ENCODE measurements at regions not wholly inside any gene's neighbourhood (a gene's known extent, or its start where the extent isn't known, plus 50 kb on each side); places are given as distances from the start of the nearest gene placed in this dataset.
A peak's percentile ranks its signal among the peaks of the same experiment; 100 is the strongest.

- TF ChIP-seq, protein P1, sequence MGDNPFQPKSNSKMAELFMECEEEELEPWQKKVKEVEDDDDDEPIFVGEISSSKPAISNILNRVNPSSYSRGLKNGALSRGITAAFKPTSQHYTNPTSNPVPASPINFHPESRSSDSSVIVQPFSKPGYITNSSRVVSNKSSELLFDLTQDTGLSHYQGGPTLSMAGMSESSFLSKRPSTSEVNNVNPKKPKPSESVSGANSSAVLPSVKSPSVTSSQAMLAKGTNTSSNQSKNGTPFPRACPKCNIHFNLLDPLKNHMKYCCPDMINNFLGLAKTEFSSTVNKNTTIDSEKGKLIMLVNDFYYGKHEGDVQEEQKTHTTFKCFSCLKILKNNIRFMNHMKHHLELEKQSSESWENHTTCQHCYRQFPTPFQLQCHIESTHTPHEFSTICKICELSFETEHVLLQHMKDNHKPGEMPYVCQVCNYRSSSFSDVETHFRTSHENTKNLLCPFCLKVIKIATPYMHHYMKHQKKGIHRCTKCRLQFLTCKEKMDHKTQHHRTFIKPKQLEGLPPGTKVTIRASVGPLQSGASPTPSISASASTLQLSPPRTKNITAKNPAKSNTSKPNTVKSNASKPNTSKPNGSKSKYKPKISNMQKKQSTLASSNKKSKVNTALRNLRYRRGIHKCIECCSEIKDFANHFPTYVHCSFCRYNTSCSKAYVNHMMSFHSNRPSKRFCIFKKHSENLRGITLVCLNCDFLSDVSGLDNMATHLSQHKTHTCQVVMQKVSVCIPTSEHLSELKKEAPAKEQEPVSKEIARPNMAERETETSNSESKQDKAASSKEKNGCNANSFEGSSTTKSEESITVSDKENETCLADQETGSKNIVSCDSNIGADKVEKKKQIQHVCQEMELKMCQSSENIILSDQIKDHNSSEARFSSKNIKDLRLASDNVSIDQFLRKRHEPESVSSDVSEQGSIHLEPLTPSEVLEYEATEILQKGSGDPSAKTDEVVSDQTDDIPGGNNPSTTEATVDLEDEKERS (tag by site-specific recombination; IDR thresholded peaks at IDR 0.05): no peak
- TF ChIP-seq ZNF19 (tag by site-specific recombination; IDR thresholded peaks at IDR 0.05; ENCODE audit: low read depth) (no peak), TCF7L2 (IDR thresholded peaks at IDR 0.05; ENCODE audit: borderline replicate concordance, low read depth, low read length) (peak; percentile 84), ZNF501 (tag by site-specific recombination; IDR thresholded peaks at IDR 0.05) (no peak), ZNF146 (tag by site-specific recombination; IDR thresholded peaks at IDR 0.05) (no peak), REPIN1 (tag by site-specific recombination; IDR thresholded peaks at IDR 0.05; ENCODE audit: low read depth) (no peak), ZNF2 (tag by site-specific recombination; IDR thresholded peaks at IDR 0.05) (0 out of 2 replicates have a peak, but pooled peaks have one; percentile 64), ZNF510 (tag by site-specific recombination; IDR thresholded peaks at IDR 0.05; ENCODE audit: insufficient replicate concordance) (no peak), ZNF292 (tag by site-specific recombination; IDR thresholded peaks at IDR 0.05; ENCODE audit: borderline replicate concordance, low read depth) (no peak), ZSCAN23 (tag by site-specific recombination; IDR thresholded peaks at IDR 0.05) (0 out of 2 replicates have a peak, but pooled peaks have one; percentile 63), ZNF518A (tag by site-specific recombination; conservative IDR thresholded peaks at IDR 0.05; ENCODE audit: low read depth) (no peak), ZNF24 (tag by site-specific recombination; IDR thresholded peaks at IDR 0.05) (no peak), SP2 (tag by site-specific recombination; IDR thresholded peaks at IDR 0.05) (no peak), ZNF596 (tag by site-specific recombination; IDR thresholded peaks at IDR 0.05) (no peak), HOXA7 (CRISPR knock-in tag; IDR thresholded peaks at IDR 0.05; ENCODE audit: borderline replicate concordance) (no peak), ZNF664 (tag by site-specific recombination; IDR thresholded peaks at IDR 0.05) (no peak), ZFP69B (tag by site-specific recombination; IDR thresholded peaks at IDR 0.05) (no peak), ZNF777 (tag by site-specific recombination; IDR thresholded peaks at IDR 0.05; ENCODE audit: borderline replicate concordance) (no peak)
- TF ChIP-seq, protein P2, sequence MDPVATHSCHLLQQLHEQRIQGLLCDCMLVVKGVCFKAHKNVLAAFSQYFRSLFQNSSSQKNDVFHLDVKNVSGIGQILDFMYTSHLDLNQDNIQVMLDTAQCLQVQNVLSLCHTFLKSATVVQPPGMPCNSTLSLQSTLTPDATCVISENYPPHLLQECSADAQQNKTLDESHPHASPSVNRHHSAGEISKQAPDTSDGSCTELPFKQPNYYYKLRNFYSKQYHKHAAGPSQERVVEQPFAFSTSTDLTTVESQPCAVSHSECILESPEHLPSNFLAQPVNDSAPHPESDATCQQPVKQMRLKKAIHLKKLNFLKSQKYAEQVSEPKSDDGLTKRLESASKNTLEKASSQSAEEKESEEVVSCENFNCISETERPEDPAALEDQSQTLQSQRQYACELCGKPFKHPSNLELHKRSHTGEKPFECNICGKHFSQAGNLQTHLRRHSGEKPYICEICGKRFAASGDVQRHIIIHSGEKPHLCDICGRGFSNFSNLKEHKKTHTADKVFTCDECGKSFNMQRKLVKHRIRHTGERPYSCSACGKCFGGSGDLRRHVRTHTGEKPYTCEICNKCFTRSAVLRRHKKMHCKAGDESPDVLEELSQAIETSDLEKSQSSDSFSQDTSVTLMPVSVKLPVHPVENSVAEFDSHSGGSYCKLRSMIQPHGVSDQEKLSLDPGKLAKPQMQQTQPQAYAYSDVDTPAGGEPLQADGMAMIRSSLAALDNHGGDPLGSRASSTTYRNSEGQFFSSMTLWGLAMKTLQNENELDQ (tag by site-specific recombination; IDR thresholded peaks at IDR 0.05; ENCODE audit: low read depth): no peak
- TF ChIP-seq, protein P3, sequence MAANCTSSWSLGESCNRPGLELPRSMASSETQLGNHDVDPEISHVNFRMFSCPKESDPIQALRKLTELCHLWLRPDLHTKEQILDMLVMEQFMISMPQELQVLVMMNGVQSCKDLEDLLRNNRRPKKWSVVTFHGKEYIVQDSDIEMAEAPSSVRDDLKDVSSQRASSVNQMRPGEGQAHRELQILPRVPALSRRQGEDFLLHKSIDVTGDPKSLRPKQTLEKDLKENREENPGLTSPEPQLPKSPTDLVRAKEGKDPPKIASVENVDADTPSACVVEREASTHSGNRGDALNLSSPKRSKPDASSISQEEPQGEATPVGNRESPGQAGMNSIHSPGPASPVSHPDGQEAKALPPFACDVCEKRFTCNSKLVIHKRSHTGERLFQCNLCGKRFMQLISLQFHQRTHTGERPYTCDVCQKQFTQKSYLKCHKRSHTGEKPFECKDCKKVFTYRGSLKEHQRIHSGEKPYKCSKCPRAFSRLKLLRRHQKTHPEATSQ (tag by site-specific recombination; IDR thresholded peaks at IDR 0.05): no peak
- TF ChIP-seq, protein P4, sequence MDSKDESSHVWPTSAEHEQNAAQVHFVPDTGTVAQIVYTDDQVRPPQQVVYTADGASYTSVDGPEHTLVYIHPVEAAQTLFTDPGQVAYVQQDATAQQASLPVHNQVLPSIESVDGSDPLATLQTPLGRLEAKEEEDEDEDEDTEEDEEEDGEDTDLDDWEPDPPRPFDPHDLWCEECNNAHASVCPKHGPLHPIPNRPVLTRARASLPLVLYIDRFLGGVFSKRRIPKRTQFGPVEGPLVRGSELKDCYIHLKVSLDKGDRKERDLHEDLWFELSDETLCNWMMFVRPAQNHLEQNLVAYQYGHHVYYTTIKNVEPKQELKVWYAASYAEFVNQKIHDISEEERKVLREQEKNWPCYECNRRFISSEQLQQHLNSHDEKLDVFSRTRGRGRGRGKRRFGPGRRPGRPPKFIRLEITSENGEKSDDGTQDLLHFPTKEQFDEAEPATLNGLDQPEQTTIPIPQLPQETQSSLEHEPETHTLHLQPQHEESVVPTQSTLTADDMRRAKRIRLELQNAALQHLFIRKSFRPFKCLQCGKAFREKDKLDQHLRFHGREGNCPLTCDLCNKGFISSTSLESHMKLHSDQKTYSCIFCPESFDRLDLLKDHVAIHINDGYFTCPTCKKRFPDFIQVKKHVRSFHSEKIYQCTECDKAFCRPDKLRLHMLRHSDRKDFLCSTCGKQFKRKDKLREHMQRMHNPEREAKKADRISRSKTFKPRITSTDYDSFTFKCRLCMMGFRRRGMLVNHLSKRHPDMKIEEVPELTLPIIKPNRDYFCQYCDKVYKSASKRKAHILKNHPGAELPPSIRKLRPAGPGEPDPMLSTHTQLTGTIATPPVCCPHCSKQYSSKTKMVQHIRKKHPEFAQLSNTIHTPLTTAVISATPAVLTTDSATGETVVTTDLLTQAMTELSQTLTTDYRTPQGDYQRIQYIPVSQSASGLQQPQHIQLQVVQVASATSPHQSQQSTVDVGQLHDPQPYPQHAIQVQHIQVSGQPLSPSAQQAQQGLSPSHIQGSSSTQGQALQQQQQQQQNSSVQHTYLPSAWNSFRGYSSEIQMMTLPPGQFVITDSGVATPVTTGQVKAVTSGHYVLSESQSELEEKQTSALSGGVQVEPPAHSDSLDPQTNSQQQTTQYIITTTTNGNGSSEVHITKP (tag by site-specific recombination; IDR thresholded peaks at IDR 0.05): no peak
These were observed 176.4 kb upstream of the MYLIP start (continued) for GRCh38 chr6:15952231-15953151.
